ENCODE measurements at regions not wholly inside any gene's neighbourhood (a gene's known extent, or its start where the extent isn't known, plus 50 kb on each side); places are given as distances from the start of the nearest gene placed in this dataset.

DNA sequence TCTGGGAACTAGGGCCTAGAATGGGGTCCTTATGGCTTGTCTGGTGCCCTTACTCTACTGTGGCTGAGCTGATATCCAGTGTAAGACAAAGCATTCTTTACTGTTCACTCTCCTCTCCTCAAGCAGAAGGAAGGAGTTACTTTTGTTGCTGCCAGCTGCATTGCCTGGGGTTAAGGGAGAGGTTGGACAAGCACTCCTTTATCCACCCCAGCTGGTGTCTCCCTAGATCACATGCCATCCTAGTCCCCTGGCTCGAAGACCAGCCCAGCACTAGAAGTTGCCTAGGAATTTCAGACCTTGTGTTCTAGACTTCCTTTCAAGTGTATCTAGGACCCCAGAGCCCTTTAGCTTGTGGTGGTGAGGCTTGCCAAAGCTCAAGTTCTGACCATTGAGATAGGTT is 1051.5 kb upstream of the C9orf72 start:
- no peak for ATAC-seq
- Histone ChIP-seq H3K4me1 (no peaks in the 10 kb centered on the region), H3K4me3 (no peak overlapping the region), H3K27me3 (no peaks in the 10 kb centered on the region), H3K27ac (no peak overlapping the region), H3K9me3 (peaks cover 0 to 23% (median 5%) of the 10 kb centered on the region in 11 donors), H3K36me3 (no peaks in the 10 kb centered on the region)
- TF ChIP-seq CTCF (IDR thresholded peaks at IDR 0.05): no peak
- DNase-seq: no peak
- 70 to 73% methylated on average over 1 of the region's 1 CpG for WGBS, 2 donors
- intact Hi-C loops (cut with DNase I): no loop called here

- TF ChIP-seq CTCF (IDR thresholded peaks at IDR 0.05): no peak
- H3K9me3 ChIP-seq: peaks cover 0 to 21% (median 5%) of the 10 kb centered on the region in 11 donors
- ATAC-seq (no peak), DNase-seq (no peak)
- H3K27ac ChIP-seq: no peak overlapping the region
- intact Hi-C loops (cut with DNase I): no loop called here
- H3K4me3 ChIP-seq: no peak overlapping the region
- no peaks in the 10 kb centered on the region for H3K27me3 ChIP-seq
- WGBS, 2 donors: 38 to 53% methylated on average over 1 of the region's 1 CpG
- no peaks in the 10 kb centered on the region for H3K36me3 ChIP-seq
- no peaks in the 10 kb centered on the region for H3K4me1 ChIP-seq
Measured at GRCh38 chr9:28628031-28628430, 1054.8 kb upstream of the C9orf72 start.

DNA sequence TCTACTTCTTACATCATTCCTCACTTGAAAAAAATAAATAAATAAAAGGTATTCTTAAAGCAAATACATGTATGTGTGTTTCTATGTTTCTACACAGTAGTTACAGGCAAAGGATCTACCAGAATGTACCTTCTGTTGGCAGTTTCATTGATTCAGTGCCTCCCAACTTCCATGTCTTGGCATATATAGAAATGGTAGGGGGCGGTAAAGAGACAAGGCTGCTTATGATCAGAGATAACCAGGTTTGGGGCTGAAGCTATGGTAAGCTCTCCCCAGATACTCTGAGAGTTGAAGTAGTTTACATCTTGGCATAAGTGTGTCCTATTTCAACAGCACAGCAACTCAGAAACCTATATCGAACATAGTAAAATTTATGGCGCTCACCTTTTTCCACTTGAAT is 1075.4 kb upstream of the C9orf72 start:
- H3K27me3 ChIP-seq: peaks cover 0 to 4% (median 0%) of the 10 kb centered on the region in 7 donors
- 79 to 89% methylated on average over 3 of the region's 3 CpGs for WGBS, 2 donors
- H3K36me3 ChIP-seq: no peaks in the 10 kb centered on the region
- intact Hi-C loops (cut with DNase I): no loop called here
- ATAC-seq (no peak), DNase-seq (no peak)
- H3K9me3 ChIP-seq: peaks cover 0 to 10% (median 0%) of the 10 kb centered on the region in 11 donors
- H3K4me3 ChIP-seq: no peak overlapping the region
- H3K4me1 ChIP-seq: no peaks in the 10 kb centered on the region
- TF ChIP-seq CTCF (IDR thresholded peaks at IDR 0.05): no peak
- no peak overlapping the region for H3K27ac ChIP-seq

GRCh38 chr9:28650327-28650726 is 1077.0 kb upstream of the C9orf72 start:
- intact Hi-C loops (cut with DNase I): no loop called here

More at GRCh38 chr9:28650327-28650726, 1077.0 kb upstream of the C9orf72 start:
- H3K36me3 ChIP-seq: no peaks in the 10 kb centered on the region
- ATAC-seq (no peak), DNase-seq (no peak)
- no peaks in the 10 kb centered on the region for H3K27me3 ChIP-seq
- H3K4me1 ChIP-seq: no peaks in the 10 kb centered on the region
- H3K9me3 ChIP-seq: no peaks in the 10 kb centered on the region
- TF ChIP-seq CTCF (IDR thresholded peaks at IDR 0.05): no peak
- H3K27ac ChIP-seq: no peak overlapping the region
- 29 to 37% methylated on average over 4 of the region's 4 CpGs for WGBS, 2 donors
- H3K4me3 ChIP-seq: no peak overlapping the region
